HG03571 (cell line): ENCODE measurements at regions not wholly inside any gene's neighbourhood (a gene's known extent, or its start where the extent isn't known, plus 50 kb on each side); places are given as distances from the start of the nearest gene placed in this dataset.
"Not testable (repeated sequence)": the region's sequence is repeated elsewhere in the genome, so short reads cannot be mapped to it uniquely, and the experiment has no call there.

ENCODE experiments used
- ATAC-seq: cut with Tn5 transposase; IDR thresholded peaks from one replicate; pipeline ENCODE4 v1.9.1; 2021; ENCODE audit not compliant: unreplicated experiment

GRCh38 chrX:13428053-13428786 is 108.4 kb upstream of the ATXN3L start:
- ATAC-seq, result no peak

- ATAC-seq, result no peak
These were observed 107.7 kb upstream of the ATXN3L start for GRCh38 chrX:13427441-13428052.

DNA sequence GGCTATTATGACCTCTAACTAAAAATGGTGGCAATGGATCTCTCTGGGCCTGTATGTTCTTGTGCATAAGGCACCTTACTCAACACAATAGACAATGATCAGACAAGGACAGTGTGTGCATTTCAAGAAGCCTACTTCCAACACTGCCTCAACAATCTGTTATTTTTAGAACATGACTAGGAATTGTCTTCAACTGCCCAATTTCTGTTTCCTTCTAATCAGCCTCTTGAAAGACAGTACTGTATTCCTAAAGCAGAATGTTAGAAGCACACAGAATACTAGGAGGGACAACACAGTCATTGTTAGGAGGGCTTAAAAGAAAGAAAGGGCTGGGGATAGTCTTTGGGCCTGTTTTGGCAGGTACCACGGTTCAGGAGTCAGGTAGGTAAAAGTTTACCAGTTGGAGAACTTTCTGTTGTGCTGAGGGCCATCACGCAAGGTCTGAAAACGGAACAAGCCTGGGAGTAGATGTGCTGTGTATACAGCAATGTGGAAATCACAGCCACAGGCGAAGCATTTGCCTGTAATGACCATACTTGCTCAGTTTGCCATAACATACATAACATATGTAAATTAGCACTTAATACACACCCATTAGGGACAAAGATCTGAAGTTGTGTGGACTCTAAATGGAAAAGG is 100.8 kb upstream of the ATXN3L start:
- no peak for ATAC-seq

- no peak for ATAC-seq
These were observed 100.1 kb upstream of the ATXN3L start for GRCh38 chrX:13419918-13420317.

GRCh38 chrX:13419276-13419675 is 99.4 kb upstream of the ATXN3L start:
- ATAC-seq, result no peak

DNA sequence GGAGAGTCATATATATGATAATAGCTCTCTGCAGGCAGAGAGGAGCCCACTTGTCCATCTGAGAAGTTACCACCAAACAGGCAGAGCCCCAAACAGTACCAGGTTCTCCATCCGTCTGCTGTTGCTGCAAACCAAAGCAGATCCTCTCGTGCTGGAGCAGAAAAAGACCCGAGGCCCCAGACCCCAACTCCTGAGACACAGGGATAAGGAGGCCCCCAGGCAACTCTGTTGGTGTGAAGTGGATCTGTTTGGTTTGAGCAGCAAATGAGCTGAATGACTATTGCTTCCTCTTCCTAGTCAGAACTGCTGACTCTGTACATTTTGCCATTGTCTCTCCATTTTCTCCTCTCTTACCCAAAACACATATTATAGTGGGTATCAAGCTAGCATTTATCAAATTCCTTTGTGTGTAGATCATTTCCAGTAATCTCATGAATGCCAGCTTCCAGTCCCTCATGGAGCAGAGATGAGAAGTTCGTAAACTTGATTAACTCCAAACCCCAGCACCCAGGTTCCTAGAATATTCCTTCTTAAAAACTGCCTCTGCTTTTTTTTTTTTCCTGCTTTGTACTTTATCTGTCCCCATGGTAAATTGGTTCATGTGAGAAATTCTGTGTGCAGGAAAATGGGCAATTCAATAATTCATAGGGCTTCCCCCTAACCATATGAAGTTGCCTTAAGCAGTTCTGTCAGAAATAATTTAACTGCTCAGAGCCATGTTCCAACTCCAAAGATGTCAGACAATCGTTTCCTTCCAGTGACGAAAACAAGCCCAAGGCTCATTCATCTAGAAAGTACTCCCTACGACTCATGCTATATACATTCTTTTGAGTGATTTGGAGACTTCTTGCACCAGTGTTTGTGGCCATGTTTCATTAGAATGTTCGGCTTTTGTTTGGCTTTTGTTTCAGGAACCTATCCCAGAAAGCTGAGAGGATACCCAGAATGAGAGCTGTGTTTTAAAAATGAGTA is 98.6 kb upstream of the ATXN3L start:
- no peak for ATAC-seq

GRCh38 chrX:13415509-13415908 is 95.7 kb upstream of the ATXN3L start:
- ATAC-seq, result no peak

DNA sequence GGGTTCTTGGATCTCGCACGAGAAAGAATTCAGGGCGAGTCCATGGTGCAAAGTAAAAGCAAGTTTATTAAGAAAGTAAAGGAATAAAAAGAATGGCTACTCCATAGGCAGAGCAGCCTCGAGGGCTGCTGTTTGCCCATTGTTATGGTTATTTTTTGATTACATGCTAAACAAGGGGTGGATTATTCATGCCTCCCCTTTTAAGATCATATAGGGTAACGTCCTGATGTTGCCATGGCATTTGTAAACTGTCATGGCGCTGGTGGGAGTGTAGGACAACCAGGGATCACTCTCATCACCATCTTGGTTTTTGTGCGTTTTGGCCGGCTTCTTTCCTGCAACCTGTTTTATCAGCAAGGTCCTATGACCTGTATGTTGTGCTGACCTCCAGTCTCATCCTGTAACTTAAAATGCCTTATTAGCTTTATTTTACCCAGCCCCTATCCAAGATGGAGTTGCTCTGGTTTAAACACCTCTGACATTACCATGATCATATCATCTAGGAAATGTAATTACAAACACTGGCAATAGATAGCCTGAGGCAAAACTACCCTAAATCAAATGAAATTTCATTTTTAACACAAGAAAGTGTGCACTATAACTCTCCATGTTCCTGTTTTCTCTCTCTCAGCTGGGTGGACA is 94.3 kb upstream of the ATXN3L start:
- no peak for ATAC-seq

DNA sequence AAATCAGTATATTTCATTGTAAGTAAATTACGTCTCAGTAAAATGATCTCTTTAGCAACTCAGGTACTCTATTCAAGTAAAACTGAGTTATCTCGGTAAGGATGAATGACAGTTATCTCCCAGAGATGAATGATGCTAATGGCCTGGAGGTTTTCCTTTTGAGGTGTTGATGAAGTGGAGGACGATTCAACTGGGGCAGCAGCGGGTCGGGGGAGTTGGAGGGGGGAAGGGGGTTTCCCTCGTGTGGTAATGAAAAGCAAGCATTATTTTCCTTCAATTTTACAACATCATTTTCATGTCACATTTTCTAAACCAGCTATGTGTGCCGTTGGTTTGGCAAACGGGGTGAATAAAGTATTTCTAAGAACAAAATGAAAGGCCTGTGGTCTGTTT is 92.4 kb upstream of the ATXN3L start:
- ATAC-seq, result no peak

DNA sequence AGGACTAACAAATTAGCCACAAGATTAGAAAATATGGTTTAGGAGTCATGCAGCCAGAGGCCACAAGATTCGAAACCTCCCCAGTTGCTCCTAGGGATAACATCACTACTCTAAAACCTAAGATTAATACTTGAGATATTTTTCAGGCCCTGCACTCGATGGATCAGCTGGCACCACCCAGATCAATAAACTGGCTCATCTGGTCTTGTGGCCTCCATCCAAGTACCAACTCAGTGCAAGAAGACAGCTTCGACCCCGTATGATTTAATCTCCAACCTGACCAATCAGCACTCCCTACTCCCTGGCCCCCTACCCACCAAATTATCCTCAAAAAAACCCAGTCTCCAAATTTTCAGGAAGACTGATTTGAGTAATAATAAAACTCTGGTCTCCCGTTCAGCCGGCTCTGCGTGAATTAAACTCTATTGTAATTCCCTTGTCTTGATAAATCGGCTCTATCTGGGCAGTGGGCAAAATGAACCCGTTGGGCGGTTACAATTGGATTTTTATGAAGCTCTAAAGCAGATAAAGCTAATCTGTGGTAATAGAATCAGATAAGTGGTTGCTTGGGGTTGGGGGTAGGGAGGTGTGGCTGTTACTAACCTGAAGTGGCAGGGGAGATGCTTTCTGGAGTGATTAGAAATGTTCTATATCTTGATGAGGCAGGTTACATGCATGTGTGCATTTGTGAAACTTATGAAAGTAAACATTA is 91.8 kb upstream of the ATXN3L start:
- ATAC-seq, result no peak

DNA sequence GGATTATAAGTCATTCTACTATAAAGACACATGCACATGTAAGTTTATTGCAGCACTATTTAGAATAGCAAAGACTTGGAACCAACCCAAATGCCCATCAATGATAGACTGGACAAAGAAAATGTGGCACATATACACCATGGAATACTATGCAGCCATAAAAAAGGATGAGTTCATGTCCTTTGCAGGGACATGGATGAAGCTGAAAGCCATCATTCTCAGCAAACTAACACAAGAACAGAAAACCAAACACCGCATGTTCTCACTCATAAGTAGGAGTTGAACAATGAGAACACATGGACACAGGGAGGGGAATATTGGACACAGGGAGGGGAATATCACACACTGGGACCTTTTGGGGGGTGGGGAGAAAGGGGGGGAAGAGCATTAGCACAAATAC is 88.7 kb upstream of the ATXN3L start:
- ATAC-seq, result not testable (repeated sequence)

DNA sequence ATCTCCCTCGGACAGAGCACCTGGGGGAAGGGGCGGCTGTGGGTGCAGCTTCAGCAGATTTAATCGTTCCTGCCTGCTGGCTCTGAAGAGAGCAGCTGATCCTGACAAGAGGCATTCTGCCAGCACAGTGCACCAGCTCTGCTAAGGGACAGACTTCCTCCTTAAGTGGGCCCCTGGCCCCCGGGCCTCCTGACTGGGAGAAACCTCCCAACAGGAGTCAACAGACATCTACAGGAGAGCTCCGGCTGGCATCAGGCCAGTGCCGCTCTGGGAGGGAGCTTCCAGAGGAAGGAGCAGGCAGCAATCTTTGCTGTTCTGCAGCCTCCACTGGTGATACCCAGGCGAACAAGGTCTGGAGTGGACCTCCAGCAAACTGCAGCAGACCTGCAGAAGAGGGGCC is 84.9 kb upstream of the ATXN3L start:
- ATAC-seq, result not testable (repeated sequence)

GRCh38 chrX:13404364-13404763 is 84.5 kb upstream of the ATXN3L start:
- no peak for ATAC-seq

GRCh38 chrX:13401724-13402123 is 81.9 kb upstream of the ATXN3L start:
- peak; percentile 59 for ATAC-seq

DNA sequence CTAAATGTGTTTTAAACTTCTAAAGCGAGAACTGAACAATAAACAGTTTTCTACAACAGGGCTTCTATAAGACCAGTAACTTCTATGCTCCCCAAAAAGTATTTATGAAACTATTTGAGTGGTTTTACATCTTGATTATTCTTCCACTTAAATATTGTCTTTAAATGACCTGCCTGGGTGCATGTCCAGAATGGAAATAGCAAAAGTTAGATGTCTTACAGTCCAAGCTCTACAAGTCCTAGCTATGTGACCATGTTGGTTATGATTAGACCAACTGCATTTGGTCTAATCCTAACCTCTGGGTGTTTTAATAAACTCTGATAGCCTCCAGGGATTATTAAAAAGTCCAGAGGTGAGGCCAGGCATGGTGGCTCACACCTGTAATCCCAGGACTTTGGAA is 79.0 kb upstream of the ATXN3L start:
- ATAC-seq, result no peak

- ATAC-seq, result no peak
These were observed 78.3 kb upstream of the ATXN3L start for GRCh38 chrX:13397878-13398818.

DNA sequence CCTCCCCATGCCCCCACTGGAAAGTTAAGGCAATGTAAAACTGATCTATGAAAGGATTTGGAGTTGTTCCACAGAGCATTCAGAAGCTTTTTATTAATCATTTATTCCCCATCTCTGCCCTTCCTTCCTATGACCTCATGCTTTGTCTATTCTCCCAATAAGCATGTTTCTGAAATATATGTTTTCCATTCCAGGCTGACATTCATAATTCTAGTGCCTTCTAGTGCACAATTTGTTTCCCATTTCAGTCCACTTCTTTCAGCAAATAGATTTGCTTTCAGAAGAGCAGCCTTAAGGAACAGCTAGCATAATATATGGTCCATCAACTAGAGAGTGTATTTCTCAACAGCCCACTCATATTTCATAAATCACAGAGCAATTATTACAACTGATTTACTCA is 77.1 kb upstream of the ATXN3L start:
- no peak for ATAC-seq

DNA sequence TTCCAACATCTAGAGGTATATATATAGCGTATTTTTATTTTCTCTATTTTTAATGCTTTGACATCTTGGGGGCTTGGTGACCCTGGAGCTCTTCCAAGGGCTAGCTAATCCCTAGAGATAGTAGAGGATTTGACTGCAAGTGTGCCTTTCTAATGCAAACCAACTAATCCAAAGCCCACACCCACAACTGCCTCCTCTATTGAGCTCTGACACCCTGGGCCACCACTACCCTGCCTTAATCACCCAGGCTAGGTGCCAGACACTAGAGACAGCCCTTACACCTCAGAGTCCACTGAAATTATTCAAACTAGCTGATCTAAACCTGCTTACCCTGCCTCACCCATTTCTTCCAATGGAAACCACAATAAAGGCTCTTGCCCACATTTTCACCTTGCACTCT is 69.6 kb upstream of the ATXN3L start:
- ATAC-seq, result no peak
